Liver (tissue), 3 donors: ENCODE measurements at regions not wholly inside any gene's neighbourhood (a gene's known extent, or its start where the extent isn't known, plus 50 kb on each side); places are given as distances from the start of the nearest gene placed in this dataset.

Experiments used
- CTCF ChIP-seq: fragments of 150-350 bp; IDR thresholded peaks from 2 replicates; pipeline ENCODE4 v1.5.1; 2017; ENCODE audit warnings: improper control_type of control experiment, low read depth, low read length; ENCODE audit not compliant: missing input control
- MAX ChIP-seq: IDR thresholded peaks from 2 replicates; pipeline ENCODE4 v1.6.1; 2016; ENCODE audit warnings: antibody characterized with exemption
- RXRA ChIP-seq, 2 donors: IDR thresholded peaks; 2 replicates each; pipeline ENCODE4 v1.6.1; 2017 to 2018; ENCODE audit warnings: antibody characterized with exemption in 2 of 2, mild to moderate bottlenecking in 1 of 2
- YY1 ChIP-seq: IDR thresholded peaks from 2 replicates; pipeline ENCODE4 v1.6.1; 2016; ENCODE audit warnings: antibody characterized with exemption, mild to moderate bottlenecking
- TF ChIP-seq, protein P1 (sequence below): IDR thresholded peaks from 2 replicates; pipeline ENCODE4 v1.6.1; 2016; ENCODE audit warnings: antibody characterized with exemption, mild to moderate bottlenecking
- TF ChIP-seq, protein P2 (sequence below): IDR thresholded peaks from 2 replicates; pipeline ENCODE4 v1.6.1; 2016; ENCODE audit warnings: antibody characterized with exemption
- donor health status: healthy.
- donor health status: healthy.

DNA sequence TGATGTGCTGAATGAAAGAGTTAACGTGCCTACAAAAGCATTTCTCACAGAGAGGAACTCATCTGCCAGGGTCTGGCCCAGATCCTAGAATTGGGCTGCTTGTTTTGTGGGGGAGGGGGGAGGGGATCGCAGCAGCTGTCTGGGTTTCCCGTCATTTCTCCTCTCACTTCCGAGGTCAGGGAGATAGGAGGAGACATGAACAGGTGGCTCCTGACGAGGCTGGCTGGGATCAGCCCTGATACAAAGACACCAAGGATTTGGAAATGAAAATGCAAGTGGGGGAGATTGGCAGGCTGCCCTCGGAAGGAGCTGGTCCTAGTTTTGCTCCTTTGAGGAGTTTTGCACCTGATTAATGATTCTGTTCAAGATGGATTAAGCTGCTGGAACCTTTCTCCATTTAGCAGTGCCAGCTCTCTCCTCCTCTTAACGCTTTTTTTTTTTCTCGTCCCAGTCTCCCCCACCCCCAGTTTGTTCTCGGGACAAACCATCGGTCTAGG lies 86.8 kb upstream of the KMT2C start:
- no peak for TF ChIP-seq CTCF
- TF ChIP-seq YY1, result no peak
- TF ChIP-seq RXRA (IDR thresholded peaks at IDR 0.05), result peak in 1 of 2 donors; percentile 61
- TF ChIP-seq MAX, result peak; percentile 61
- TF ChIP-seq, protein P1, sequence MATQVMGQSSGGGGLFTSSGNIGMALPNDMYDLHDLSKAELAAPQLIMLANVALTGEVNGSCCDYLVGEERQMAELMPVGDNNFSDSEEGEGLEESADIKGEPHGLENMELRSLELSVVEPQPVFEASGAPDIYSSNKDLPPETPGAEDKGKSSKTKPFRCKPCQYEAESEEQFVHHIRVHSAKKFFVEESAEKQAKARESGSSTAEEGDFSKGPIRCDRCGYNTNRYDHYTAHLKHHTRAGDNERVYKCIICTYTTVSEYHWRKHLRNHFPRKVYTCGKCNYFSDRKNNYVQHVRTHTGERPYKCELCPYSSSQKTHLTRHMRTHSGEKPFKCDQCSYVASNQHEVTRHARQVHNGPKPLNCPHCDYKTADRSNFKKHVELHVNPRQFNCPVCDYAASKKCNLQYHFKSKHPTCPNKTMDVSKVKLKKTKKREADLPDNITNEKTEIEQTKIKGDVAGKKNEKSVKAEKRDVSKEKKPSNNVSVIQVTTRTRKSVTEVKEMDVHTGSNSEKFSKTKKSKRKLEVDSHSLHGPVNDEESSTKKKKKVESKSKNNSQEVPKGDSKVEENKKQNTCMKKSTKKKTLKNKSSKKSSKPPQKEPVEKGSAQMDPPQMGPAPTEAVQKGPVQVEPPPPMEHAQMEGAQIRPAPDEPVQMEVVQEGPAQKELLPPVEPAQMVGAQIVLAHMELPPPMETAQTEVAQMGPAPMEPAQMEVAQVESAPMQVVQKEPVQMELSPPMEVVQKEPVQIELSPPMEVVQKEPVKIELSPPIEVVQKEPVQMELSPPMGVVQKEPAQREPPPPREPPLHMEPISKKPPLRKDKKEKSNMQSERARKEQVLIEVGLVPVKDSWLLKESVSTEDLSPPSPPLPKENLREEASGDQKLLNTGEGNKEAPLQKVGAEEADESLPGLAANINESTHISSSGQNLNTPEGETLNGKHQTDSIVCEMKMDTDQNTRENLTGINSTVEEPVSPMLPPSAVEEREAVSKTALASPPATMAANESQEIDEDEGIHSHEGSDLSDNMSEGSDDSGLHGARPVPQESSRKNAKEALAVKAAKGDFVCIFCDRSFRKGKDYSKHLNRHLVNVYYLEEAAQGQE, result no peak
- TF ChIP-seq, protein P2, sequence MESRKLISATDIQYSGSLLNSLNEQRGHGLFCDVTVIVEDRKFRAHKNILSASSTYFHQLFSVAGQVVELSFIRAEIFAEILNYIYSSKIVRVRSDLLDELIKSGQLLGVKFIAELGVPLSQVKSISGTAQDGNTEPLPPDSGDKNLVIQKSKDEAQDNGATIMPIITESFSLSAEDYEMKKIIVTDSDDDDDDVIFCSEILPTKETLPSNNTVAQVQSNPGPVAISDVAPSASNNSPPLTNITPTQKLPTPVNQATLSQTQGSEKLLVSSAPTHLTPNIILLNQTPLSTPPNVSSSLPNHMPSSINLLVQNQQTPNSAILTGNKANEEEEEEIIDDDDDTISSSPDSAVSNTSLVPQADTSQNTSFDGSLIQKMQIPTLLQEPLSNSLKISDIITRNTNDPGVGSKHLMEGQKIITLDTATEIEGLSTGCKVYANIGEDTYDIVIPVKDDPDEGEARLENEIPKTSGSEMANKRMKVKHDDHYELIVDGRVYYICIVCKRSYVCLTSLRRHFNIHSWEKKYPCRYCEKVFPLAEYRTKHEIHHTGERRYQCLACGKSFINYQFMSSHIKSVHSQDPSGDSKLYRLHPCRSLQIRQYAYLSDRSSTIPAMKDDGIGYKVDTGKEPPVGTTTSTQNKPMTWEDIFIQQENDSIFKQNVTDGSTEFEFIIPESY, result no peak
